HCT116 (cell line): ENCODE measurements at regions not wholly inside any gene's neighbourhood (a gene's known extent, or its start where the extent isn't known, plus 50 kb on each side); places are given as distances from the start of the nearest gene placed in this dataset.
"Not testable (repeated sequence)": the region's sequence is repeated elsewhere in the genome, so short reads cannot be mapped to it uniquely, and the experiment has no call there.

ENCODE experiments used
- ATAC-seq: fragments of 200-7000 bp; cut with Tn5 transposase; 2 replicates; pipeline ENCODE4 v1.9.1; 2020; ENCODE audit warnings: mild to moderate bottlenecking, moderate library complexity
- BruUV-seq: library from RNA; stranded (reverse); fragments of 400-500 nt; replicated peaks from 2 replicates; lab custom pipeline; 2021; lab: Mats Ljungman, UMichigan
- CTCF ChIA-PET: fragments of 300-600 bp; sonication (Branson Sonifier 250); formaldehyde crosslinking; loops from one replicate; lab custom pipeline; 2021; ENCODE audit warnings: antibody characterized with exemption; lab: Charles Lee
- POLR2A ChIA-PET: fragments of 300-600, 350-600 bp; sonication (Branson Sonifier 250); formaldehyde crosslinking; loops from one replicate; lab custom pipeline; 2021; ENCODE audit warnings: antibody characterized with exemption; lab: Charles Lee
- RAD21 ChIA-PET, 2 experiments: fragments of 300-600 bp; sonication (Branson Sonifier 250); formaldehyde crosslinking; loops; one replicate each; lab custom pipeline; 2023; ENCODE audit warnings: low total read pairs in 2 of 2; ENCODE audit not compliant: uncharacterized antibody in 2 of 2, unreplicated experiment in 2 of 2, low non-redundant PET in 1 of 2; lab: Charles Lee
- DNase-seq: peaks from one replicate; pipeline ENCODE4 v3.0.0-alpha.2; 2010; ENCODE audit warnings: low read depth, low spot score
- H2AFZ ChIP-seq: fragments of 200-600 bp; shearing (Covaris generic), sonication (generic); 2 replicates; pipeline ENCODE4 v1.6.1; 2017; ENCODE audit warnings: low read depth, mixed run types, mixed read lengths, antibody characterized with exemption, low read length; ENCODE audit not compliant: poor library complexity, severe bottlenecking
- H3K27ac ChIP-seq: 2 replicates; pipeline ENCODE4 v1.5.1; 2012; ENCODE audit warnings: low read depth, low read length
- H3K27me3 ChIP-seq: fragments of 200-600 bp; sonication (generic); 2 replicates; pipeline ENCODE4 v1.6.1; 2016; ENCODE audit warnings: mixed run types, low read length, mixed read lengths; ENCODE audit not compliant: insufficient read depth
- H3K36me3 ChIP-seq, 2 experiments: fragments of 200-500 bp in 1 of 2; fragments of 200-600 bp in 1 of 2; sonication (Bioruptor generic) in 1 of 2; sonication (generic) in 1 of 2; 2 replicates each; pipeline versions ENCODE4 v1.5.1 to v1.6.1; 2014 to 2016; ENCODE audit warnings: low read length in 2 of 2, inconsistent platforms in 1 of 2, mixed read lengths in 1 of 2, mixed run types in 1 of 2; ENCODE audit not compliant: insufficient read depth in 2 of 2, control insufficient read depth in 1 of 2
- H3K4me1 ChIP-seq, 2 experiments: fragments of 200-600 bp in 1 of 2; sonication (generic) in 1 of 2; 2 replicates each; pipeline versions ENCODE4 v1.5.1 to v1.6.1; 2012 to 2017; ENCODE audit warnings: low read length in 2 of 2, inconsistent platforms in 1 of 2, mild to moderate bottlenecking in 1 of 2, mixed read lengths in 1 of 2, mixed run types in 1 of 2, moderate library complexity in 1 of 2; ENCODE audit not compliant: insufficient read depth in 2 of 2, control insufficient read depth in 1 of 2
- H3K4me2 ChIP-seq: fragments of 200-600 bp; sonication (generic); 2 replicates; pipeline ENCODE4 v1.6.1; 2017; ENCODE audit warnings: mixed run types, low read length, mixed read lengths
- H3K4me3 ChIP-seq, 2 experiments: fragments of 200-600 bp in 1 of 2; sonication (generic) in 1 of 2; replicated peaks in 1 of 2; 2 replicates each; pipeline ENCODE4 v1.5.1; 2011 to 2016; ENCODE audit warnings: low read length in 2 of 2, control low read depth in 1 of 2, low read depth in 1 of 2, mild to moderate bottlenecking in 1 of 2, mixed read lengths in 1 of 2, mixed run types in 1 of 2
- H3K79me2 ChIP-seq: fragments of 200-600 bp; sonication (generic); 2 replicates; pipeline ENCODE4 v1.6.1; 2017; ENCODE audit warnings: mild to moderate bottlenecking, mixed run types, low read length, moderate library complexity, mixed read lengths; ENCODE audit not compliant: insufficient read depth
- H3K9ac ChIP-seq: fragments of 200-600 bp; sonication (generic); 2 replicates; pipeline ENCODE4 v1.6.1; 2016; ENCODE audit warnings: low read length, mixed read lengths
- H3K9me2 ChIP-seq: fragments of 200-600 bp; sonication (generic), shearing (Covaris generic); 2 replicates; pipeline ENCODE4 v1.6.1; 2017; ENCODE audit warnings: mixed run types, mild to moderate bottlenecking, moderate library complexity; ENCODE audit not compliant: insufficient read depth
- H3K9me3 ChIP-seq, 2 experiments: fragments of 200-500 bp in 1 of 2; fragments of 200-600 bp in 1 of 2; sonication (Bioruptor generic) in 1 of 2; sonication (generic) in 1 of 2; 2 replicates each; pipeline ENCODE4 v1.6.1; 2014 to 2017; ENCODE audit warnings: low read length in 2 of 2, mixed read lengths in 2 of 2, inconsistent platforms in 1 of 2, low read depth in 1 of 2, mild to moderate bottlenecking in 1 of 2, mixed run types in 1 of 2, moderate library complexity in 1 of 2; ENCODE audit not compliant: control insufficient read depth in 1 of 2, insufficient read depth in 1 of 2
- H4K20me1 ChIP-seq: fragments of 200-600 bp; sonication (generic), shearing (Covaris generic); 2 replicates; pipeline ENCODE4 v1.6.1; 2017; ENCODE audit warnings: mixed run types, mild to moderate bottlenecking, moderate library complexity; ENCODE audit not compliant: insufficient read depth
- intact Hi-C: fragments of 100-400 bp; cut with micrococcal nuclease; formaldehyde crosslinking; loops from 2 replicates; pipeline ENCODE4 v1.10.0; 2022

- H2AFZ ChIP-seq, H3K9ac ChIP-seq, POLR2A ChIA-PET, H3K79me2 ChIP-seq, H3K4me2 ChIP-seq, ATAC-seq, CTCF ChIA-PET, H3K9me2 ChIP-seq, H3K4me3 ChIP-seq, H3K27me3 ChIP-seq, H4K20me1 ChIP-seq, intact Hi-C loops, H3K4me1 ChIP-seq, H3K9me3 ChIP-seq, BruUV-seq, H3K36me3 ChIP-seq, H3K27ac ChIP-seq, RAD21 ChIA-PET, DNase-seq: not testable (repeated sequence)
Observed at GRCh38 chr3:195669310-195669709, 51.5 kb upstream of the MUC20 start.

GRCh38 chr3:195668131-195668766 lies 52.5 kb upstream of the MUC20 start:
- H3K27ac ChIP-seq, intact Hi-C loops, H3K9me3 ChIP-seq, H4K20me1 ChIP-seq, DNase-seq, H3K9ac ChIP-seq, H3K4me3 ChIP-seq, H3K79me2 ChIP-seq, H3K4me1 ChIP-seq, RAD21 ChIA-PET, H3K36me3 ChIP-seq, H2AFZ ChIP-seq, CTCF ChIA-PET, H3K9me2 ChIP-seq, H3K4me2 ChIP-seq, ATAC-seq, H3K27me3 ChIP-seq, POLR2A ChIA-PET, BruUV-seq: not testable (repeated sequence)

DNA sequence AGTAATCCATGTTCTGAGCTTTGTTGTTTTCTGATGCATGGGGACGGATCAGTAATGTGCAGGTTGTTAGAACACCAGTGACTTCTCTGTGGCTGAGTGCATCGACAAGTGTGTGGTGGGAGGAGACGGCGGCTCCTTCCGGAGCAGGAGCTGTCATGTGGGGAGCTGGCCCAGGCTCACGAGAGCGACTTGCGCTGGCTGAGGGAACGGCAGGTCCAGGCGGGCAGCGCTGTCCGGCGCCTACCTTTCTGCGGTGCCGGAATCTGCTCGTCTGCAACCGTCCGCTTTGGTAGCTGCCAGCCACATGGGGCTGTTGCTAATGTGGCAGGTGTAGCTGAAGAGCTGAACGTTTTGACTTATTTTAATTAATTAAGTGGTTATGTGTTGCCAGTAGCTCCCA lies 55.5 kb upstream of the MUC20 start:
- CTCF ChIA-PET, POLR2A ChIA-PET: not testable (repeated sequence)

GRCh38 chr3:195664131-195664530 lies 56.6 kb upstream of the MUC20 start:
- POLR2A ChIA-PET, result not testable (repeated sequence)

More for the DNA sequence above, 55.5 kb upstream of the MUC20 start:
- intact Hi-C loops, H3K36me3 ChIP-seq, H3K27ac ChIP-seq, H3K9ac ChIP-seq, H3K27me3 ChIP-seq, H3K4me3 ChIP-seq, BruUV-seq, RAD21 ChIA-PET, ATAC-seq, H3K4me1 ChIP-seq, DNase-seq, H3K9me3 ChIP-seq, H4K20me1 ChIP-seq, H3K9me2 ChIP-seq, H3K79me2 ChIP-seq, H2AFZ ChIP-seq, H3K4me2 ChIP-seq: not testable (repeated sequence)

More at GRCh38 chr3:195664131-195664530, 56.6 kb upstream of the MUC20 start:
- H3K27ac ChIP-seq, H2AFZ ChIP-seq, H3K4me3 ChIP-seq, H3K9me3 ChIP-seq, intact Hi-C loops, RAD21 ChIA-PET, H3K4me2 ChIP-seq, DNase-seq, H3K9ac ChIP-seq, H3K79me2 ChIP-seq, H3K9me2 ChIP-seq, H3K27me3 ChIP-seq, H3K4me1 ChIP-seq, ATAC-seq, BruUV-seq, CTCF ChIA-PET, H3K36me3 ChIP-seq, H4K20me1 ChIP-seq: not testable (repeated sequence)
